ENCODE measurements at regions not wholly inside any gene's neighbourhood (a gene's known extent, or its start where the extent isn't known, plus 50 kb on each side); places are given as distances from the start of the nearest gene placed in this dataset.

DNA sequence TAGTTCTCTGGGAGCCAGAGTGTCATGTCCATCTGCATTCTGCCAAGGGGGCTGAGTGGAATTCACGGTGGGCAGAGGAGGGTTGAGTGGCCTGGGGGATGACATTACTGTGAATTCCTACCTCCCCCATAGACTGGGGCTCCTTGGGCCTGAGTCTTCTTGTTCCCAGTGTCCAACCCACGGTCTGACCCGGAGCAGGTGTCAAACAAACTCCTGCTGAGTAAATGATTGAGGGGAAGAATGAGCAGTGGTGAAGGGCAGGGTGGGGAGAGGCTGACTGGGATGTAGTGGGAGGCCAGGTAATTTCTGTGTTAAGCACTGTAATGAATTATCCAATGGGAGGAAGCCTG is 597.6 kb downstream of the MATN1 start:
- TF ChIP-seq, protein P1, sequence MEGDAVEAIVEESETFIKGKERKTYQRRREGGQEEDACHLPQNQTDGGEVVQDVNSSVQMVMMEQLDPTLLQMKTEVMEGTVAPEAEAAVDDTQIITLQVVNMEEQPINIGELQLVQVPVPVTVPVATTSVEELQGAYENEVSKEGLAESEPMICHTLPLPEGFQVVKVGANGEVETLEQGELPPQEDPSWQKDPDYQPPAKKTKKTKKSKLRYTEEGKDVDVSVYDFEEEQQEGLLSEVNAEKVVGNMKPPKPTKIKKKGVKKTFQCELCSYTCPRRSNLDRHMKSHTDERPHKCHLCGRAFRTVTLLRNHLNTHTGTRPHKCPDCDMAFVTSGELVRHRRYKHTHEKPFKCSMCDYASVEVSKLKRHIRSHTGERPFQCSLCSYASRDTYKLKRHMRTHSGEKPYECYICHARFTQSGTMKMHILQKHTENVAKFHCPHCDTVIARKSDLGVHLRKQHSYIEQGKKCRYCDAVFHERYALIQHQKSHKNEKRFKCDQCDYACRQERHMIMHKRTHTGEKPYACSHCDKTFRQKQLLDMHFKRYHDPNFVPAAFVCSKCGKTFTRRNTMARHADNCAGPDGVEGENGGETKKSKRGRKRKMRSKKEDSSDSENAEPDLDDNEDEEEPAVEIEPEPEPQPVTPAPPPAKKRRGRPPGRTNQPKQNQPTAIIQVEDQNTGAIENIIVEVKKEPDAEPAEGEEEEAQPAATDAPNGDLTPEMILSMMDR (IDR thresholded peaks at IDR 0.05 in 8 of 11, conservative IDR thresholded peaks at IDR 0.05 in 3 of 11) = no peak
- TF ChIP-seq POLR2A (IDR thresholded peaks at IDR 0.05) = no peak

Data from spleen (tissue), 7 donors.